CD4-positive, alpha-beta T cell (primary cell): ENCODE measurements at regions not wholly inside any gene's neighbourhood (a gene's known extent, or its start where the extent isn't known, plus 50 kb on each side); places are given as distances from the start of the nearest gene placed in this dataset.
"Not testable (repeated sequence)": the region's sequence is repeated elsewhere in the genome, so short reads cannot be mapped to it uniquely, and the experiment has no call there.

Experiments used
- ATAC-seq: fragments of 200-7000 bp; cut with Tn5 transposase; one replicate; pipeline ENCODE4 v1.10.0; 2022; ENCODE audit warnings: mild to moderate bottlenecking; ENCODE audit not compliant: poor library complexity
- CTCF ChIA-PET: fragments of 350-600 bp; sonication (Branson Sonifier 250); formaldehyde crosslinking; loops from one replicate; lab custom pipeline; 2021; ENCODE audit warnings: antibody characterized with exemption, inconsistent platforms; lab: Charles Lee
- POLR2A ChIA-PET: fragments of 350-600 bp; sonication (Branson Sonifier 250); formaldehyde crosslinking; loops from one replicate; lab custom pipeline; 2021; ENCODE audit warnings: antibody characterized with exemption, inconsistent platforms; lab: Charles Lee
- DNase-seq, 14 experiments: peaks; one replicate each; pipeline ENCODE4 v3.0.0-alpha.2; 2013 to 2020; ENCODE audit warnings: mixed read lengths in 2 of 14
- H3K27ac ChIP-seq, 2 donors: one replicate each; pipeline versions ENCODE4 v1.5.1 to v1.7.0; 2013; ENCODE audit warnings: low read length in 2 of 2, low read depth in 1 of 2, mild to moderate bottlenecking in 1 of 2
- H3K27me3 ChIP-seq, 2 experiments: 1 replicate in 1 of 2; 2 replicates in 1 of 2; pipeline versions ENCODE4 v1.6.1 to v1.7.0; 2013; ENCODE audit warnings: low read length in 2 of 2, control low read depth in 1 of 2, mild to moderate bottlenecking in 1 of 2, moderate library complexity in 1 of 2; ENCODE audit not compliant: insufficient read depth in 2 of 2, control insufficient read depth in 1 of 2
- H3K36me3 ChIP-seq: one replicate; pipeline ENCODE4 v1.6.1; 2013; ENCODE audit warnings: low read length, control low read depth; ENCODE audit not compliant: insufficient read depth
- H3K4me1 ChIP-seq: one replicate; pipeline ENCODE4 v1.6.1; 2013; ENCODE audit warnings: low read length, control low read depth; ENCODE audit not compliant: insufficient read depth
- H3K4me3 ChIP-seq: one replicate; pipeline ENCODE4 v1.5.1; 2013; ENCODE audit warnings: mild to moderate bottlenecking, low read length, moderate library complexity
- H3K9me3 ChIP-seq, 2 experiments: 1 replicate in 1 of 2; 2 replicates in 1 of 2; pipeline versions ENCODE4 v1.6.1 to v1.7.0; 2013; ENCODE audit warnings: low read length in 2 of 2, mild to moderate bottlenecking in 2 of 2, control low read depth in 1 of 2, moderate library complexity in 1 of 2; ENCODE audit not compliant: control insufficient read depth in 1 of 2, insufficient read depth in 1 of 2
- H3K27ac Mint-ChIP-seq: one replicate; pipeline ENCODE4 v1.8.0; 2020; ENCODE audit warnings: mixed read lengths
- H3K27me3 Mint-ChIP-seq: one replicate; pipeline ENCODE4 v1.8.0; 2021; ENCODE audit warnings: mixed read lengths
- H3K36me3 Mint-ChIP-seq: one replicate; pipeline ENCODE4 v1.8.0; 2021; ENCODE audit warnings: low read depth, mixed read lengths
- H3K4me1 Mint-ChIP-seq: one replicate; pipeline ENCODE4 v1.8.0; 2021; ENCODE audit warnings: low read depth, mixed read lengths
- H3K4me3 Mint-ChIP-seq: one replicate; pipeline ENCODE4 v1.8.0; 2020; ENCODE audit warnings: mild to moderate bottlenecking, mixed read lengths
- H3K9me3 Mint-ChIP-seq: one replicate; pipeline ENCODE4 v1.8.0; 2020; ENCODE audit warnings: mixed read lengths
- intact Hi-C, 2 experiments: fragments of 100-400 bp; cut with DNase I in 1 of 2; cut with micrococcal nuclease in 1 of 2; formaldehyde crosslinking; loops; one replicate each; pipeline versions ENCODE4 v1.15.1 to v1.9.0; 2023 to 2025; cut with DNase I, micrococcal nuclease
- TF ChIP-seq, protein P1 (sequence below): fragments of 200-600 bp; IDR thresholded peaks from one replicate; pipeline ENCODE4 v1.8.0; 2022; ENCODE audit warnings: antibody characterized with exemption, mild to moderate bottlenecking

DNA sequence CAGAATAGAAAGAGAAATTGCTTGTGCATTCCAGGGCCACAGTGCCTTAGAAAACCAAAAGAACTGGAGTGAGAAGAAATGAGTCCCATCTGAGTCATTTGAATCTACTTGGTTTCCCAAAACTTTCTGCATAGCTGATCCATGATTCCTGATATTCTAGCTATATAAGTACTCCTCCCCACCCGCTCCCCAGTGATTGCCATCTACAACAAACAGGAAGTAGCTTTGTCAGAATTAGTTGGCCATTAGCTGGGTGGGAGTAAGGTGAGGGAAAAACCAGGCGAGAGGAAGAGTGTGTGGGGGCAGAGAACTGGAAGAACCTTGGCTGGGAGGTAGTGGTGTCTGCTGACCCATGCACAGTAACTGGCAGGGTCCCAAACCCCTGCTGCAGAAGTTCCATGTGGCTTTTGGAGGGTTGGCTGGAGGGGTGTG, 122.1 kb downstream of the ACAA2 start:
- DNase-seq (peak in 1 of 14 experiments; percentile 3), ATAC-seq (no peak)
- H3K9me3 ChIP-seq: no peaks in the 10 kb centered on the region
- H3K27ac Mint-ChIP-seq: no peak overlapping the region
- no peaks in the 10 kb centered on the region for H3K27me3 ChIP-seq
- H3K27me3 Mint-ChIP-seq: no peaks in the 10 kb centered on the region
- TF ChIP-seq, protein P1, sequence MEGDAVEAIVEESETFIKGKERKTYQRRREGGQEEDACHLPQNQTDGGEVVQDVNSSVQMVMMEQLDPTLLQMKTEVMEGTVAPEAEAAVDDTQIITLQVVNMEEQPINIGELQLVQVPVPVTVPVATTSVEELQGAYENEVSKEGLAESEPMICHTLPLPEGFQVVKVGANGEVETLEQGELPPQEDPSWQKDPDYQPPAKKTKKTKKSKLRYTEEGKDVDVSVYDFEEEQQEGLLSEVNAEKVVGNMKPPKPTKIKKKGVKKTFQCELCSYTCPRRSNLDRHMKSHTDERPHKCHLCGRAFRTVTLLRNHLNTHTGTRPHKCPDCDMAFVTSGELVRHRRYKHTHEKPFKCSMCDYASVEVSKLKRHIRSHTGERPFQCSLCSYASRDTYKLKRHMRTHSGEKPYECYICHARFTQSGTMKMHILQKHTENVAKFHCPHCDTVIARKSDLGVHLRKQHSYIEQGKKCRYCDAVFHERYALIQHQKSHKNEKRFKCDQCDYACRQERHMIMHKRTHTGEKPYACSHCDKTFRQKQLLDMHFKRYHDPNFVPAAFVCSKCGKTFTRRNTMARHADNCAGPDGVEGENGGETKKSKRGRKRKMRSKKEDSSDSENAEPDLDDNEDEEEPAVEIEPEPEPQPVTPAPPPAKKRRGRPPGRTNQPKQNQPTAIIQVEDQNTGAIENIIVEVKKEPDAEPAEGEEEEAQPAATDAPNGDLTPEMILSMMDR: no peak
- H3K36me3 Mint-ChIP-seq: no peaks in the 10 kb centered on the region
- H3K27ac ChIP-seq: no peak overlapping the region
- no peaks in the 10 kb centered on the region for H3K36me3 ChIP-seq
- intact Hi-C loops: no loop called here
- ChIA-PET CTCF (no interaction called here), POLR2A (interaction anchor here (1.2 kb wide), 1 partner anchor 1144 kb away, joined by 3 read pairs; no protein-coding TSS in a partner anchor)
- no peaks in the 10 kb centered on the region for H3K4me1 ChIP-seq
- H3K4me1 Mint-ChIP-seq: no peaks in the 10 kb centered on the region
- H3K4me3 Mint-ChIP-seq: no peak overlapping the region
- no peaks in the 10 kb centered on the region for H3K9me3 Mint-ChIP-seq
- H3K4me3 ChIP-seq: no peak overlapping the region

- Histone ChIP-seq H3K27ac (no peak overlapping the region), H3K4me3 (no peak overlapping the region), H3K4me1 (no peaks in the 10 kb centered on the region), H3K27me3 (no peaks in the 10 kb centered on the region), H3K9me3 (no peaks in the 10 kb centered on the region), H3K36me3 (no peaks in the 10 kb centered on the region)
- TF ChIP-seq, protein P1: no peak
- no peak for ATAC-seq
- intact Hi-C loops: no loop called here
- Mint-ChIP-seq H3K27me3 (no peaks in the 10 kb centered on the region), H3K27ac (no peak overlapping the region), H3K4me1 (no peaks in the 10 kb centered on the region), H3K36me3 (no peaks in the 10 kb centered on the region), H3K9me3 (no peaks in the 10 kb centered on the region), H3K4me3 (no peak overlapping the region)
- DNase-seq: peak in 1 of 14 experiments; percentile 3
- ChIA-PET CTCF (no interaction called here), POLR2A (interaction anchor here (1.2 kb wide), 1 partner anchor 1143 kb away, joined by 3 read pairs; no protein-coding TSS in a partner anchor)
Observed at GRCh38 chr18:49690312-49690711, 123.0 kb downstream of the ACAA2 start.

GRCh38 chr18:49685231-49685942, 123.5 kb downstream of the LIPG start:
- Mint-ChIP-seq H3K27ac (no peak overlapping the region), H3K4me3 (no peak overlapping the region), H3K36me3 (no peaks in the 10 kb centered on the region), H3K27me3 (no peaks in the 10 kb centered on the region), H3K9me3 (no peaks in the 10 kb centered on the region), H3K4me1 (no peaks in the 10 kb centered on the region)
- Histone ChIP-seq H3K27ac (no peak overlapping the region), H3K4me1 (no peaks in the 10 kb centered on the region), H3K4me3 (no peak overlapping the region), H3K36me3 (no peaks in the 10 kb centered on the region), H3K27me3 (no peaks in the 10 kb centered on the region), H3K9me3 (no peaks in the 10 kb centered on the region)
- POLR2A ChIA-PET: no interaction called here
- TF ChIP-seq, protein P1: no peak
- CTCF ChIA-PET: no interaction called here
- ATAC-seq (no peak), DNase-seq (no peak)
- intact Hi-C loops: no loop called here

- H3K27me3 ChIP-seq, H3K27ac Mint-ChIP-seq, ATAC-seq, intact Hi-C loops, H3K4me1 Mint-ChIP-seq, H3K4me3 Mint-ChIP-seq, H3K4me3 ChIP-seq, DNase-seq, H3K36me3 Mint-ChIP-seq, H3K4me1 ChIP-seq, H3K27me3 Mint-ChIP-seq, H3K9me3 Mint-ChIP-seq, H3K9me3 ChIP-seq, H3K27ac ChIP-seq, CTCF ChIA-PET, H3K36me3 ChIP-seq: not testable (repeated sequence)
- POLR2A ChIA-PET: interaction anchor here (0.6 kb wide), 1 partner anchor 1413 kb away, joined by 3 read pairs; no protein-coding TSS in a partner anchor
Observed at GRCh38 chr18:49682803-49683190, 120.9 kb downstream of the LIPG start.
